ENCODE measurements at regions not wholly inside any gene's neighbourhood (a gene's known extent, or its start where the extent isn't known, plus 50 kb on each side); places are given as distances from the start of the nearest gene placed in this dataset.

- 0 to 90% (median 80%) methylated on average over 1 to 12 of the region's 20 CpGs; no CpG with 5 or more reads in 5 of the 10 experiments for WGBS, 10 experiments
- no peaks in the 10 kb centered on the region for H3K4me1 ChIP-seq (replicated peaks in 1 of 2)
- no peak overlapping the region for H3K4me3 ChIP-seq
- ATAC-seq (replicated peaks in 6 of 8) = no peak
- no peak overlapping the region for H3K27ac ChIP-seq
- in situ Hi-C loops (cut with MboI; ENCODE audit: low pct_unique_long_range_greater_than_20kb in 2 of 9, low sequenced_read_pairs in 9 of 9, unreplicated experiment in 9 of 9) = loop anchor here in 4 of 9 experiments (25.0 kb wide), 1 partner anchor 209 kb away; no protein-coding TSS in a partner anchor
These were observed 103.3 kb downstream of the ENGASE start for GRCh38 chr17:79177877-79178276.

GRCh38 chr17:79176792-79177601 is 102.4 kb downstream of the ENGASE start:
- Histone ChIP-seq H3K4me1 (replicated peaks in 1 of 2) (no peaks in the 10 kb centered on the region), H3K4me3 (no peak overlapping the region), H3K27ac (no peak overlapping the region)
- WGBS, 10 experiments = 36 to 100% (median 42%) methylated on average over 1 to 8 of the region's 21 CpGs; no CpG with 5 or more reads in 3 of the 10 experiments
- in situ Hi-C loops (cut with MboI; ENCODE audit: low pct_unique_long_range_greater_than_20kb in 2 of 9, low sequenced_read_pairs in 9 of 9, unreplicated experiment in 9 of 9) = loop anchor here in 4 of 9 experiments (25.0 kb wide), 1 partner anchor 210 kb away; no protein-coding TSS in a partner anchor
- ATAC-seq (replicated peaks in 6 of 8) = no peak

- no peak overlapping the region for H3K4me3 ChIP-seq
- 49 to 81% (median 70%) methylated on average over 1 to 5 of the region's 28 CpGs; no CpG with 5 or more reads in 5 of the 10 experiments for WGBS, 10 experiments
These were observed 100.6 kb downstream of the ENGASE start for GRCh38 chr17:79174905-79175856.

GRCh38 chr17:79174193-79174765 is 99.7 kb downstream of the ENGASE start:
- no peak for ATAC-seq (replicated peaks in 6 of 8)

More at GRCh38 chr17:79174905-79175856, 100.6 kb downstream of the ENGASE start:
- Histone ChIP-seq H3K27ac (no peak overlapping the region), H3K4me1 (replicated peaks in 1 of 2) (no peaks in the 10 kb centered on the region)
- ATAC-seq (replicated peaks in 6 of 8) = peak in 2 of 8 experiments; percentile 96
- in situ Hi-C loops (cut with MboI; ENCODE audit: low pct_unique_long_range_greater_than_20kb in 2 of 9, low sequenced_read_pairs in 9 of 9, unreplicated experiment in 9 of 9) = loop anchor here in 4 of 9 experiments (25.0 kb wide), 1 partner anchor 212 kb away; no protein-coding TSS in a partner anchor

GRCh38 chr17:79171188-79171587 is 96.6 kb downstream of the ENGASE start:
- in situ Hi-C loops (cut with MboI; ENCODE audit: low pct_unique_long_range_greater_than_20kb in 2 of 9, low sequenced_read_pairs in 9 of 9, unreplicated experiment in 9 of 9) = no loop called here
- WGBS, 10 experiments = 1 to 80% (median 46%) methylated on average over 1 to 12 of the region's 13 CpGs; no CpG with 5 or more reads in 2 of the 10 experiments
- H3K4me1 ChIP-seq (replicated peaks in 1 of 2) = no peaks in the 10 kb centered on the region
- ATAC-seq (replicated peaks in 6 of 8) = peak in 2 of 8 experiments; percentile 18 to 19
- no peak overlapping the region for H3K27ac ChIP-seq
- no peak overlapping the region for H3K4me3 ChIP-seq

More at GRCh38 chr17:79174193-79174765, 99.7 kb downstream of the ENGASE start:
- in situ Hi-C loops (cut with MboI; ENCODE audit: low pct_unique_long_range_greater_than_20kb in 2 of 9, low sequenced_read_pairs in 9 of 9, unreplicated experiment in 9 of 9) = no loop called here
- no peak overlapping the region for H3K27ac ChIP-seq
- H3K4me1 ChIP-seq (replicated peaks in 1 of 2) = no peaks in the 10 kb centered on the region
- no peak overlapping the region for H3K4me3 ChIP-seq
- WGBS, 10 experiments = 43 to 100% (median 100%) methylated on average over 1 to 4 of the region's 10 CpGs; no CpG with 5 or more reads in 4 of the 10 experiments

GRCh38 chr17:79169861-79170260 is 95.2 kb downstream of the ENGASE start:
- Histone ChIP-seq H3K4me1 (replicated peaks in 1 of 2) (peaks cover 0 to 5% of the 10 kb centered on the region in 2 donors), H3K27ac (no peak overlapping the region), H3K4me3 (no peak overlapping the region)
- WGBS, 10 experiments = 65 to 100% (median 85%) methylated on average over 2 to 5 of the region's 6 CpGs; no CpG with 5 or more reads in 1 of the 10 experiments
- in situ Hi-C loops (cut with MboI; ENCODE audit: low pct_unique_long_range_greater_than_20kb in 2 of 9, low sequenced_read_pairs in 9 of 9, unreplicated experiment in 9 of 9) = no loop called here
- ATAC-seq (replicated peaks in 6 of 8) = no peak

- 0 to 85% (median 76%) methylated on average over 1 to 3 of the region's 11 CpGs; no CpG with 5 or more reads in 6 of the 10 experiments for WGBS, 10 experiments
- no peak for ATAC-seq (replicated peaks in 6 of 8)
- H3K4me1 ChIP-seq (replicated peaks in 1 of 2) = peaks cover 0 to 6% of the 10 kb centered on the region in 2 donors
- no peak overlapping the region for H3K4me3 ChIP-seq
- no peak overlapping the region for H3K27ac ChIP-seq
- in situ Hi-C loops (cut with MboI; ENCODE audit: low pct_unique_long_range_greater_than_20kb in 2 of 9, low sequenced_read_pairs in 9 of 9, unreplicated experiment in 9 of 9) = no loop called here
These were observed 94.7 kb downstream of the ENGASE start for GRCh38 chr17:79169366-79169765.

GRCh38 chr17:79168486-79169055 is 93.9 kb downstream of the ENGASE start:
- Histone ChIP-seq H3K27ac (no peak overlapping the region), H3K4me3 (no peak overlapping the region), H3K4me1 (replicated peaks in 1 of 2) (peaks cover 0 to 6% of the 10 kb centered on the region in 2 donors)
- ATAC-seq (replicated peaks in 6 of 8) = peak in 4 of 8 experiments; percentile 9 to 40 (median 34)
- 71 to 94% (median 85%) methylated on average over 3 to 9 of the region's 20 CpGs; no CpG with 5 or more reads in 4 of the 10 experiments for WGBS, 10 experiments
- in situ Hi-C loops (cut with MboI; ENCODE audit: low pct_unique_long_range_greater_than_20kb in 2 of 9, low sequenced_read_pairs in 9 of 9, unreplicated experiment in 9 of 9) = no loop called here

GRCh38 chr17:79167486-79167885 is 92.9 kb downstream of the ENGASE start:
- Histone ChIP-seq H3K27ac (no peak overlapping the region), H3K4me1 (replicated peaks in 1 of 2) (peaks cover 4 to 10% of the 10 kb centered on the region in 2 donors), H3K4me3 (no peak overlapping the region)
- WGBS, 10 experiments = 37 to 88% (median 40%) methylated on average over 1 to 7 of the region's 14 CpGs; no CpG with 5 or more reads in 7 of the 10 experiments
- in situ Hi-C loops (cut with MboI; ENCODE audit: low pct_unique_long_range_greater_than_20kb in 2 of 9, low sequenced_read_pairs in 9 of 9, unreplicated experiment in 9 of 9) = no loop called here
- no peak for ATAC-seq (replicated peaks in 6 of 8)

- Histone ChIP-seq H3K27ac (no peak overlapping the region), H3K4me1 (replicated peaks in 1 of 2) (peaks cover 13 to 19% of the 10 kb centered on the region in 2 donors), H3K4me3 (no peak overlapping the region)
- 0 to 90% (median 84%) methylated on average over 1 to 6 of the region's 24 CpGs; no CpG with 5 or more reads in 7 of the 10 experiments for WGBS, 10 experiments
- in situ Hi-C loops (cut with MboI; ENCODE audit: low pct_unique_long_range_greater_than_20kb in 2 of 9, low sequenced_read_pairs in 9 of 9, unreplicated experiment in 9 of 9) = no loop called here
- no peak for ATAC-seq (replicated peaks in 6 of 8)
These were observed 91.3 kb downstream of the ENGASE start for GRCh38 chr17:79165756-79166473.

- Histone ChIP-seq H3K4me1 (replicated peaks in 1 of 2) (peaks cover 15 to 22% of the 10 kb centered on the region in 2 donors), H3K27ac (no peak overlapping the region), H3K4me3 (no peak overlapping the region)
- ATAC-seq (replicated peaks in 6 of 8) = peak in 5 of 8 experiments; percentile 6 to 56 (median 23)
- in situ Hi-C loops (cut with MboI; ENCODE audit: low pct_unique_long_range_greater_than_20kb in 2 of 9, low sequenced_read_pairs in 9 of 9, unreplicated experiment in 9 of 9) = no loop called here
- WGBS, 10 experiments = 10 to 100% (median 55%) methylated on average over 1 to 3 of the region's 21 CpGs; no CpG with 5 or more reads in 6 of the 10 experiments
These were observed 90.5 kb downstream of the ENGASE start for GRCh38 chr17:79164913-79165695.
